SW 1271 (cell line): ENCODE measurements at regions not wholly inside any gene's neighbourhood (a gene's known extent, or its start where the extent isn't known, plus 50 kb on each side); places are given as distances from the start of the nearest gene placed in this dataset.
"Not testable (repeated sequence)": the region's sequence is repeated elsewhere in the genome, so short reads cannot be mapped to it uniquely, and the experiment has no call there.

Experiments
- DNase-seq, 2 experiments: peaks; one replicate each; lab custom pipeline; 2025; lab: John Stamatoyannopoulos, UW

DNA sequence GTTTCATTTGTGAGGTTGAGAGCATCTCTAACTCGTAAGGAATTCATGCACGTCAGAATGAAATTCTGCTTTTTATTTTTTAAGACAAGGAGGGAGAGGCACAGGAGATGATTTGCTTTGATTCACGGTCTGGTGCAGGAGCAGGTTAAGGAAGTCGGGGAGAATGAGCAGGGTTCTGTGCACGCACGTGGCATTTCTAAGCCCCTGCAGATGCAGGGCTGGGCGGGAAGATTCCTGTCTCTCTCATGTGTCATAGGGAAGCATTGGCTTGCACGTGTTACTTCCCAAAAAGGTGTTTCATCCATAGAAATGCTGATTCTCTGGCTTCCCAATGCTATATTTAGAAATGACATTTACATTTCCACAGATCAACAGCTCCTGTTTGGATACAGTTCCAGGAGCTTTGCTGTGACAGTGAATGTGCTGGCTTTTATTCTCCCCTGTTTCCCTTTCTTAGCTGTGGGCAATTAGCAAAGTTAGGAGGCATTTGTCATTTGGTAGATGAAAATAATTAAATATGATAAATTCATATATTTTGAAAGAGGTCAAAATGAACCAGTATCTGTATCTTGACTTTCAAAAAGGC lies 119.7 kb upstream of the ZFP64 start:
- DNase-seq, result no peak

DNA sequence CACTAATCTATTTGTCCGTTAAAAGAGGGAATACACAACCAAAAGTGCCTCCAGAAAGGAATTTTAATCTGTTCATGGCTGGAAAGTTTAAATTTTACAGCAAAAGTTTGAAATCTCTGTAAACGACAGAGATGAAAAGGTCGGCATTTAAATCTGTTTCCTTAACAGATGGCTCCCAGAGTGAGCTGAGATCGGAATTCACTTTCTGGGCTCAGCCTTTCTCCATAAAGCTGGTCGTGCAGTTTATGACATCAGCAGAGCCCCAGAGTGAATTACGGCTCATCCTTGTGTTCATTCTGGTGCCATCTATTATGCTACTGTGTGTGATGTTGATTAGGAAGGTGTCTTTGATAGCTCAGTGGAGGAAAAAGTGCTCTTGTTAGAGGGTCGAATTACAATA lies 117.6 kb upstream of the ZFP64 start:
- DNase-seq, result no peak

DNA sequence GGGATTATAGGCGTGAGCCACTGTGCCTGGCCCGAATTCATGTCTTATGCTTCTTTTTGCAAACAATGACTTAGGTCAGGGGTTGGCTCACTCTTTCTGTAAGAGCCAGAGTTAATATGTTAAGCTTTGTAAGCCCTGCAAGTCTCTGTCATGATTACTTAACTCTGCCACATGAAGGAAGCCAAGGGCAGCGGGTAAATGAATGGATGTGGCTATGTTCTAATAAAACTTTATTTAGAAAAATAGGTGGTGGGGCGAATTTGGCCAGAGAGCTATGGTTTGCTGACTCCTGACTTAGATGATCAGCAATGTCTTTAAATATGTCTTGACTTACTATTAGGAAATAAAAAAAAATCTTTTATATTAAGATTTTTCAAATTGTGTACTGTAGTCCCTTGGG lies 114.9 kb upstream of the ZFP64 start:
- no peak for DNase-seq

DNA sequence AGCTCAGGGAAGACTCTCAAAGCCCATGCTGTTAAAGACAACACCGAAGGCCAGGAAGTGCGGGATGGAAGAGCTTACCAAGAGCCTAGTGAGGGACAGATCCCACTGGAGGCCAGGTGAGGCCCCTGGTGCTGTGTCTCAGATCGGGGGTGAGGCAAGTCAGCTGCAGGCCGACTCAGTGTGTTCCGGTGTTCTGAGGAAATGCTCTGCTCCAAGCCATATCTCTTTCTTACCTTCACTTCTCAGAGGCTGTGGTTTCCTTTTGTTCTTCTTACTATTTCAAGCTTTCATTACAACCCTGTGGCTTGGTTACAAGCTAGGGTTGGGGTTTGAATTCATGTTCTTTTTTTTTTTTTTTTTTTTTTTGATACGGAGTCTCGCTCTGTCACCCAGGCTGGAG lies 114.3 kb upstream of the ZFP64 start:
- DNase-seq, result no peak

DNA sequence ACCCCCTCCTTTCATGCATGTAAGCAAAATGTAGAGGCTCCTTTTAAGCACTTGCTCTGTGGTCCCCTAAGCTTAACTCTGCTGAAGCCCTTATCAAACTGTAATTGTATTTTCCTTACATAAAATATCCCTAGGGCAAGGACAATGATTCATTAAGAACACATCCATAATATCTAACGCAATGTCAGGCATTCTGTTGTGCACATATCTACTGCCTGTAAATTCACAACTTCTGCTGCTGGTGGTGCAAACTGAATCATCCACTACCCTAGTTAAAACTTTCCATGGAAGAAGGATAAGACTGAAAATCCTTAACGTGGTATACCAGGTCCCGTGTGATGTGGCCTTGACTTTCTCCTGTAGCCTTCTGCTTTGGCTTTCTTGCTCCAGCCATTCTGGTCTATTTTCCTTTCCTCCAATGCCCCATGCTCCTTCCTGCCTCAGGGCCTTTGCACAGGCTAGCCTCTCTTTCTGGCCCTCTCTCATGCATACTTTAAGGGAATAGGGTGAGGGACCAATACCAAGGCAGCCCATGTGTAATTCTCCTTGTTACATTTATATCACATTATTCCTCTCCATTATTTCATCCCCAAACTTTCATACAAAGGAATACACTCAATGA lies 113.6 kb upstream of the ZFP64 start:
- DNase-seq, result no peak

DNA sequence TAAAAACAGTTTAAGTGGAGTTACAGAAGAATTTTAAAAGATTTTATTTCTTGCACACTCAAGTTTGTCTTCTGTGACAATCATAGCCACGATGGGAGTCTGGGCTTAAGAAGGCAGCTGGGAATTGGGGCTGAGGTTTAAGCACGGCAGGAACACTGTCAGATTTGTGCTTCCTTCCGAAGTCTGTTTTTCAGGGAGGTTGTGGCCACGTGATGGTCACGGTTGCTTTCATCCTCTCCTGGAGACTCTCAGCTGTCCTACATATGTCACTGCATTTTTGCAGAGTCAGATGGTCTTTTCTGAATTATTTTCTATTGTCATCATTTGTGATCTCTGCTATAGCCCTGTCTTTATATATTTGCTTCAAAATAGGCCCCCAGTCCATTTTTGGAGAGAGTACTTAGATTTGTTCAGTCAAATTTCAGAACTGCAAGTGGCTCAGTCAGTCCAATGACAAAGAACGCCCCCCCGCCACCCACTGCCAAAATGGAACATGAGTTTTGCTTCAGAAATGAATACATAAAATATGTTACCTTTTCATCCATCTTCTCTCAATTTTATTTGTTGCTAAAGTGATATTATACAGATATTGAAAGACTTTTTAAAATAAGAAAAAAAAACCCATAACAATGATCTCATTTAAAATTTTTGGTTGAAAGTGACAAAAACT lies 111.8 kb upstream of the ZFP64 start:
- DNase-seq, result no peak

DNA sequence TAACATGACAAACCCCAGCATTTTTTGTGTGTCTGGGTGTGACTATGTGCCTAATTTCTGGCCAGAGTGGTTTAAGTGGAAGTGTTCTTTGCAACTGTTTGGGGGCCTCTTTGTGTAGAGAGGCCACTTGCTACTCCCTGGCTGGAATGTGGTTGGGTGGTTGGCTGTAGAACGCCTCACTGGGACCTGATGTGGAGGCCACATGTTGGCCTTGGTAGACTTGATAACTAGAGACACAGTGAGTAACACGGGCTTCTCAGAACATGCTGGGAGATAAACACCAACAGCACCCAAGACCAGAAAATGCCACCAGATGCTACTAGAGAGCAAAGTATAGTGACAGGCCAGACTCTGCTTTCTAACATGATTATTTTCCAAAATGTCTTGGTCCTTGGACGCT lies 111.2 kb upstream of the ZFP64 start:
- no peak for DNase-seq

DNA sequence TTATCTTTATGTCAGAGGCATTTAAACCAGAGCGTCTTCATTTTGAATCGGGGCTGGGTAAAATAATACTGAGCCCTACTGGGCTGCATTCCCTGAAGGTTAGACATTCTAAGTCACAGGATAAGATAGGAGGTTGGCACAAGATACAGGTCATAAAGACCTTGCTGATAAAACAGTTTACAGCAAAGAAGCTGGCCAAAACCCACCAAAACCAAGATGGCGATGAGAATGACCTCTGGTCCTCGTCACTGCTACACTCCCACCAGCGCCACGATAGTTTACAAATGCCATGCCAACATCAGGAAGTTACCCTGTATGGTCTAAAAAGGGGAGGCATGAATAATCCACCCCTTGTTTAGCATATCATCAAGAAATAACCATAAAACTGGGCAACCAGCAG lies 110.5 kb upstream of the ZFP64 start:
- not testable (repeated sequence) for DNase-seq

DNA sequence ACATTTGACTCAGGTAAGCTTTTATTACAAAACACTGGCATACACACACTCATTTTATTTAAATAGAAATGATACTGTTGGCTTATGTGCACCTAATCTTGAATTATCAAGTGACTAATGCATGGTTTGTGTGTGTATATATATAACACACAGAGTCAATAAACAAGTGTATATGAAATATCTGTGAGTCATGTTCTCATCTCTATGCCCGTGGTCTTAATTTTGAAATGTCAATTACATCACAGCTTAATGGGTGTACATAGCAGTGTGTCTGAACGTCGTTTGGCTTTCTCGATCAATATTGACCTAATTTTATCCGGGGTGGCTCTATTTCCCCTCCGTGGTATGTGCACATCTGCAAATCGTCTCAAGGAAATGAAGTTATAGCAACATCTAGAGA lies 104.0 kb upstream of the ZFP64 start:
- DNase-seq, result no peak

DNA sequence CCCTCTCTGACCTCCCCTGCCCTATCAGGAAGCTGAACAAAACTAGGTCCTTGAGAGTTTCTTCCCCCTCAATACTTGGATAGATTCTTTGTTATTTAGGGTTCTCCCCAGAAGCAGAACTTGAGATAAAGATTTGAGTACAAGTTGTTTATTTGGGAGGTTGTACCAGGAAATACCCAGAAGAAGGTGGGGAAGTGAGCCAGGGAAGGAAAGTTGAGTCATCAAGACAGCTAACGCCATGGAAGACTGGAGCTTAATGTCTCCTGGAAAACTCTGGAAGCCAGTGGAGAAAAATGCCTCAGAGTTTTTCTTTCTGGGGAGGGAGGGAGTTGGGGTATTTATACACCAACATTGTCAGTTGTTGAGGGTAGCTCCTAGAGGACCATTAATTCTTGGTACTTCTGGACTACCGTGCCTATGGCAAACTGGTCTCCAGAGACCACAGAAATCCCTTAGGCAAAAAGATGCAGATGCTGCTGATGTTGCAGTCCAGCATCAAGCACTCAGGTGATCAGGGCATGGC lies 102.6 kb upstream of the ZFP64 start:
- no peak for DNase-seq

DNA sequence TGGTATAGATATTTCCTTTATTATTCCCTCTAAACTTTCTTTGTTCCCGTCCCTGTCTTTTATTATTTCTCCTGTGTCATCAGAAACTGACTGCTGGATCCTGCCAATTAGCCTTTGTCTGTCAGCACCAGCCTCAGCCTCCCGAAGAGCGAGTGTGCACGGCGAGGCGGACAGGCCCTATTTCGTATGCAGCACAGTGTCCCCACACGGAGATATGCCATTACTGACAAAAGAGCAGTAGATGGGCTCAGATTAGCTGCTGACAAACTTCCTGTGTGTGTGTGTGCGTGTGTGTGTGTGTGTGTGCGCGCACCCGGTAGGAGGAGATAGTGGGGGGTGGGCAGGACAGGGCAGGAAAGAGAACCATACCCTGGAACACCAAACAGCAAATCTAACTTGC lies 99.5 kb upstream of the ZFP64 start:
- no peak for DNase-seq

DNA sequence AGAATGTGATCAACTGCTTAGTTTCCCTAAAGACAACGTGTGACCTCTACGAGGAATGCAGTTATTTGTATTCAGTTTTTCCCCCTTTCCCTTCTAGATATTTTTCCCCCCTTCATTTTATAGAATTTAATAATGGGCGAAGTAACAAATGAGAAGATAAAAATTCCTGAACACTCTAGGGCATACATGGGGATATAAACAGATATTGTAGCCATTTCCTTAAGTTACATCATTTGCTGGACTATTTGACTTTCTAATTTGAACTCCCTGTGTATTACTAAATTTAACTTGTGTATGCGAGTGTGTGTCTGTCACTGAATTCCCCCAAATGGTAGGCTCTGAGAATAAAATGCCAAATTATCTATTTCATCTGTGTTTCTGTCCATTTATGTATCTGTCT lies 99.0 kb upstream of the ZFP64 start:
- no peak for DNase-seq

DNA sequence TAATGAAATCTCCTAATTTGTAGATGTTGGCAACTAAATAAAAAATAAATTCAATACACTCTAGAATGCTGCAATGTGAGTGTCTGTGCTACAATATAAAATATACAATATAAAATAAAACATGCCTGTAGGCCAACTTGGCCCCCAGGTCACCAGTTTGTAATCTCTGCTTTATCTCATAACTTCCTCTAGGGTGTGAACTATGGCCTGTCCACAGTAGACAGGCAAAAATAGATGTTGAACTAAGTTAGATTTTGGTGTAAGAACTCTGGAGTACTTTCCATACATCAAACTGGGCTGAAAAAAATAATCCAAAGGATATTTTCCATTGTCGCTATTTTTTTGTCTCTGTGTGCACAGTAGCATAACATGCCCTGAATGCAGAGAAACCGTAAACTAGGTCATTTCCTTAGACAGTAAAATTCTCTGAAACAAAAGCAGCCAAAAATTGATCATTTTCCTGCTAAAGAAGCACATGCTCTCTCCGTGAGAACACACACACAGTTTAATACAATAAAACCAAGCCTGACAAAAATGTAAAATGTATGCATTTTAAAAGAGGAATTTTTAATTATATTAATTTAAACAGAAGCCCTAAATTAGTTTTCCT lies 98.5 kb upstream of the ZFP64 start:
- no peak for DNase-seq

DNA sequence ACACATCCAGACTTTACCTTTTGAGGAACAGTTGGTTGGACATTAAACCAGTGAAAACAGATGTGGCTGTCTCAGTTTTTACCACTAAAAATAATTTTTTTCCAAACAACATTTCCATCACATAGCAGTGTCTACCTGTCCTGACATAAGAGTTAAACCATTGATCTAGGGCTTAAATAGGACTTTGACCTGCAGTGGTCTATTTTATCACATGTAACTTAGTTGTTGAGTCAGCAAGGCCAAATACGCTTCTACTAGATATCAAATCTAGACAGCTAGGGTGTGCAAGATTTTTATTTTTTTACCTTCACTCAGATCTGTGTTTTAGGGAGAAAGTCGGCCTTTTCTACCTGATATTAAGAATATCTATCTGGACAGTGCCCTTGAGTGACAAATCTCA lies 88.8 kb upstream of the ZFP64 start:
- DNase-seq, result no peak

DNA sequence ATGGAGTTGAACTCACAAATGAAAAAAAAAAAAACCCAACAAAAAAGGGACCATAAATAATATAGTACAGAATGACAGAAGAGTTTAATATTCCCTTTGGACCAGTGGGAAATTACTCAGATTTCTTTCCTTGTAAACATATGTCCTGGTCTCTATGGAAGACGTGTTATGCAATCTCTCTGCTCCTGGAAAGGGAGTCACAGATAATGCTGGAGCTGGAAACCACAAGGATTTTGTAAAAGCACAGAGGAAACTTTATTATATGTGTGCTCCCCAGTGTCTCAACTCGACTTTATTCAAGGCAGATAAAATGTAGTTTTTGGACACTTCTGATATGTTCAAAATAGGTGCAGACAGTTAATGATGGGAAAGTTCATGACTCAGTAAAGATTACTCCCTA lies 88.1 kb upstream of the ZFP64 start:
- no peak for DNase-seq

DNA sequence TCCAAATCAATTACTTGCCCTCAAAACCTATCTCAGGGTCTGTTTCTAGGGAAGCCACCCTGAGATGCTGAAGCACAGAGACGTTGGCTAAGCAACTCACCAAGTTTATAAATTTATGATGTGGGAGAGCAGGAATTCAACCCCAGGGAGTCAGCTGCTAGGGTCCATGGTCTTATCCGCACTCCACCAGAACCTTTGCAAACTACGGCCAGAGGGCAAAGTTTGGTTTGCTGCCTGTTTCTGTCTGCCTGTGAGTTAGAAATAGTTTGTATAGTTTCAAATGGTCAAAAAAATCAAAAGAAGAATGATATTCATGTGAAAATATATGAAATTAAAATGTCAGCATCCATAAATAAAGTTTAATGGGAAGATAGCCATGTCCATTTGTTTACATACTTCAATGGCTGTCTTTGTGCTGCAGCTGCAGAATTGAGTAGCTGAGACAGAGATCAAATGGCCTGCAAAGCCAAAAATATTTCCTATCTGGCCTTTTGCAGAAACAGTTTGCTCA lies 83.7 kb upstream of the ZFP64 start:
- DNase-seq, result no peak

DNA sequence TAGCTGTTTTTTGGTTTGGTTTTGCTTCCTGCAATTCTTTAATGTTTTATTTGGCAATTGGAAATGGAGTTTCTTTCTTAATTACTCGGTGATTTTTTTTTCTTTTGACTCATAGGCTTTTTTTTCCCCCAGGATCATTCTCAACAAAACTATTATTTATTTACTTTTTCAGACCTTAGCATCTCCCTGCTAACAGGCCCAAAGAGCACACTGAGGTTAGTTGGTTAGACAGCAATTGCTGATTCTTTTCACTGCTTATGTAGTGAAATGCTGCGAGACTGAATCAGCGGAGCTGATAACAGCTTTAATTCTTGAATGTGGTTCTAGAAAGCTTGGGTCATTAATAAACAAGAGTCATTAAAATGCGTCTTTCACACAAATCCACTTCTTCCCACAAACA lies 79.1 kb upstream of the ZFP64 start:
- no peak for DNase-seq

DNA sequence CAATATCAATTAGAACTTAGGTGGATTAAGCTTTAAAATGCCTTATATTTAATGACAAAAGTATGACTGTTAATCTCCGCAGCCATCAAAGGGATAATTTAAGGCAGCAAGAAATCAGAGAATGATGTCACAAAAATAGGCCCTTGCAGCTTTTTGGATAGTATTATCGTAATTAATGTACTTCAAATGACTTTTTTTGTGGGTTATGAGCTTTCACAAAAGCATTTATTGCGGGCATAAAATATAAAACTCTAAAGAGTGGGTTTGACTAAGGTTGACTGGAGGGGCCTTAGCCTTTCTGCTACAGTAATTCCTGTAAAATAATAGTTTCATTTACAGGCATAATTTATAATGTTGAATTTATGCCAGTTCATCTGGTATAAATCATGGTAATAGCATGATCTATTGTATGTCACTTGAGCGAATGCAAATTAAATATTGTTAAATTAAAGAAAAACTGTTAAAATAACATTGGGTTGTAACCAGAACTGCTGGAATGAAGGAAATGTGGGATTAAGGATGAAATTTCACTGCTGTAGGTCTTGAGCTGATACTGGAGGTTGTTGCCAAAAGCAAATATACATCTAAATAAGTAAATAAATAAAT lies 78.5 kb upstream of the ZFP64 start:
- DNase-seq, result no peak

DNA sequence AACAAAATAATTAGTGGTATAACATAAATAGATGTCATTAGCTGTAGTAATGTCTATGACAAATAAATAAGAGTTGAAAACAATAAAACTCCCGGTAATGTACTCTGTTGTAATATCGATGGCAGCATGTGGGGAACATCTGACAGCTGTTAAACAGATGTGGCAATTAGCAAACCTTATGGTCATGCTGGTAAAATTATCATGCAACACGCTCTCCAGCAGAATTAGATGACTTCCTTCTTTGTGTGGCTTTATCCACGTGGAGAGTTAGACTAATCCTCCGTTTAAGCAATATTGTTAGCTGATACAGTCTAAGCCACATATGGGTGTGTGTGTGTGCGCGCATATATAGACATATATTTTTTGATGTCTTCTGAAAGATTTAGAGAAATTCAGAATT lies 77.7 kb upstream of the ZFP64 start:
- no peak for DNase-seq

DNA sequence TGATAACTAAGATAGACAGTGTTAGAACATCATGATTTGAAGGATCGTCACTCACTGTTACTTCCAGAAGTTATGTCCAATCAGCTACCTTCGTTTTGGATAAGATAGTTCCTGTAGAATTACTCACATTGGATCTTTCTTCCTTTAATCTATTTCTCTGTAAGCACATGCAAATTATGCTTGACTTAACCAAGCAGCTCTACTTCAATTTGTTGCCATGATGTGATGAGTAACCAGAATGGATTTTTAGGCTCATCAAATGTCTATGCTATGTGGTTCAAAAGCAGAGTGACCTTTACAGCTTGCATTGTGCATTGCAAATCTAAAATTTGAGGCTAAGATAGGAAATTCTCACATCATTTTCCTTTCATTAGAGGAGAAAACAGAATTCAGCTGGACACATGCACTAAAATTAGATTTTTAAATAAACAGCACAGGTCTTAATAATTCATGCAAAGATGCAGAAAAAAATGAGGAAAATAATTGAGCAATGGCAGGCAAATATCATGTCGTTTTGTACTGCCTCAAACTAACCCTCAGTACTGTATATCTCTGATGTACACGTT lies 76.7 kb upstream of the ZFP64 start:
- DNase-seq, result no peak

DNA sequence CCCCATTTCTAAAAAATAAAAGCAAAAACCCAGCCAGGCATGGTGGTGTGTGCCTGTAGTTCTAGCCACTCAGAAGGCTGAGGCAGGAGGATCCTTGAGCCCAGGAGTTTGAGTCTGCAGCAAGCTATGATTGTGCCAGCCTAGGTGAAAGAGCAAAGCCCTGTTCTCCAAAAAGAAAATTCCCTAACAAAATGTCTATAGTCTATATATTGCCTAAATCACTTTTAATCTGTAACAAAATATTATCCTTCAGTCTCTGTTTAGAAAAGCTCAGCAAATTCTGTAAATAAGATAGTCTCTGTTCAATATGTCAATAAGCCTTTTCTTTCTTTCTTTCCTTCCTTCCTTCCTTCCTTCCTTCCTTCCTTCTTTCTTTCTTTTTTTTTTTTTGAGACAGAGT lies 75.8 kb upstream of the ZFP64 start:
- no peak for DNase-seq

DNA sequence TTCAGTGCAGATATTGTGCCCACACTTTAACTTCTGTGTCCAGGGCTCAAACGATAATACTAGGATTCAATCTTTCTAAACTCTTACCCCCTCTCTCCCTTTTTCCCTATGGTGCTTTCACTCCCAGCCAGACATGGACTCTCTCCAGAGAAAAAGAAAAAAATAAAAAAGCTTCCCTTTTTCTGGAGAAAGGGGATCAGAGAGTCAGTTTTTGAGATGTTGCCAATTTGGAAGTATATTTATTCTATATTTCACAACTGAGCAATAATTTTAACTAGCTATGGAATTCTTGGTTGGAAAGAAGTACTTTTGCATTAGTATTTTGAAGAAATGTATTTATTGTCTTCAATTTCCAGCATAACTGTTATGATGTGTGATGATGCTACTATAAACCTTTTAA lies 72.2 kb upstream of the ZFP64 start:
- DNase-seq, result no peak
